Trophoblast cell (in vitro differentiated cells and primary cell): ENCODE measurements at regions not wholly inside any gene's neighbourhood (a gene's known extent, or its start where the extent isn't known, plus 50 kb on each side); places are given as distances from the start of the nearest gene placed in this dataset.

Experiments
- DNase-seq, 2 donors: peaks; one replicate each; pipeline ENCODE4 v3.0.0-alpha.2; 2016
- H2AFZ ChIP-seq: 2 replicates; pipeline ENCODE4 v1.6.1; 2013; ENCODE audit warnings: low read length, moderate library complexity, mild to moderate bottlenecking; ENCODE audit not compliant: insufficient read depth, poor library complexity
- H2AK5ac ChIP-seq: 2 replicates; pipeline ENCODE4 v1.6.1; 2013; ENCODE audit warnings: mild to moderate bottlenecking, low read length
- H2BK120ac ChIP-seq: 2 replicates; pipeline ENCODE4 v1.6.1; 2013; ENCODE audit warnings: low read length, mild to moderate bottlenecking, moderate library complexity; ENCODE audit not compliant: insufficient read depth, poor library complexity
- H2BK12ac ChIP-seq: 2 replicates; pipeline ENCODE4 v1.6.1; 2013; ENCODE audit warnings: mild to moderate bottlenecking, low read length, moderate library complexity
- H2BK5ac ChIP-seq: 2 replicates; pipeline ENCODE4 v1.6.1; 2013; ENCODE audit warnings: low read length, low read depth, moderate library complexity, mild to moderate bottlenecking; ENCODE audit not compliant: poor library complexity
- H3K14ac ChIP-seq: 2 replicates; pipeline ENCODE4 v1.6.1; 2013; ENCODE audit warnings: mild to moderate bottlenecking, low read length
- H3K18ac ChIP-seq: 2 replicates; pipeline ENCODE4 v1.6.1; 2013; ENCODE audit warnings: mild to moderate bottlenecking, low read length
- H3K23ac ChIP-seq: 2 replicates; pipeline ENCODE4 v1.6.1; 2013; ENCODE audit warnings: low read length
- H3K27ac ChIP-seq: 2 replicates; pipeline ENCODE4 v1.5.1; 2013; ENCODE audit warnings: low read depth, mild to moderate bottlenecking, inconsistent platforms, low read length, moderate library complexity
- H3K27me3 ChIP-seq: 2 replicates; pipeline ENCODE4 v1.6.1; 2013; ENCODE audit warnings: inconsistent platforms, mild to moderate bottlenecking, low read length, moderate library complexity; ENCODE audit not compliant: insufficient read depth
- H3K36me3 ChIP-seq, 2 experiments: 1 replicate in 1 of 2; 2 replicates in 1 of 2; pipeline ENCODE4 v1.6.1; 2013; ENCODE audit warnings: low read length in 2 of 2, mild to moderate bottlenecking in 2 of 2, moderate library complexity in 1 of 2; ENCODE audit not compliant: insufficient read depth in 2 of 2, control insufficient read depth in 1 of 2
- H3K4ac ChIP-seq: 2 replicates; pipeline ENCODE4 v1.6.1; 2013; ENCODE audit warnings: low read depth, mild to moderate bottlenecking, low read length, moderate library complexity
- H3K4me1 ChIP-seq, 2 experiments: 1 replicate in 1 of 2; 2 replicates in 1 of 2; pipeline ENCODE4 v1.6.1; 2013; ENCODE audit warnings: low read length in 2 of 2, mild to moderate bottlenecking in 2 of 2, moderate library complexity in 1 of 2; ENCODE audit not compliant: insufficient read depth in 2 of 2, control insufficient read depth in 1 of 2
- H3K4me2 ChIP-seq: 2 replicates; pipeline ENCODE4 v1.6.1; 2013; ENCODE audit warnings: inconsistent platforms, mild to moderate bottlenecking, low read length, moderate library complexity
- H3K4me3 ChIP-seq: 2 replicates; pipeline ENCODE4 v1.5.1; 2013; ENCODE audit warnings: mild to moderate bottlenecking, low read depth, low read length, inconsistent platforms
- H3K79me1 ChIP-seq: one replicate; pipeline ENCODE4 v1.6.1; 2013; ENCODE audit warnings: low read length
- H3K79me2 ChIP-seq: 2 replicates; pipeline ENCODE4 v1.6.1; 2013; ENCODE audit warnings: low read length, mild to moderate bottlenecking; ENCODE audit not compliant: control insufficient read depth, insufficient read depth, poor library complexity
- H3K9ac ChIP-seq: 2 replicates; pipeline ENCODE4 v1.6.1; 2013; ENCODE audit warnings: mild to moderate bottlenecking, low read length
- H3K9me3 ChIP-seq: 2 replicates; pipeline ENCODE4 v1.6.1; 2013; ENCODE audit warnings: low read depth, mild to moderate bottlenecking, control low read depth, inconsistent platforms, low read length; ENCODE audit not compliant: insufficient read depth
- H4K12ac ChIP-seq: 2 replicates; pipeline ENCODE4 v1.6.1; 2013; ENCODE audit warnings: low read depth, mild to moderate bottlenecking, low read length, moderate library complexity
- H4K8ac ChIP-seq: 2 replicates; pipeline ENCODE4 v1.6.1; 2013; ENCODE audit warnings: low read depth, mild to moderate bottlenecking, low read length, moderate library complexity
- H4K91ac ChIP-seq: one replicate; pipeline ENCODE4 v1.6.1; 2013; ENCODE audit warnings: low read depth, mild to moderate bottlenecking, low read length, moderate library complexity
- WGBS: extraction: QIAGEN DNeasy Blood & Tissue Kit; methylation state at CpG from one replicate; pipeline ENCODE4 v1.1.7; 2013; ENCODE audit warnings: missing lambda C conversion rate; ENCODE audit not compliant: insufficient read length, insufficient coverage; ENCODE audit errors: extremely low coverage; 5-methylcytosine and 5-hydroxymethylcytosine counted together

- DNase-seq: no peak
- Histone ChIP-seq H3K27me3 (no peaks in the 10 kb centered on the region), H2AK5ac (no peak overlapping the region), H3K79me2 (no peaks in the 10 kb centered on the region), H4K12ac (no peak overlapping the region), H3K4me1 (no peaks in the 10 kb centered on the region), H3K27ac (no peak overlapping the region), H3K4me3 (no peak overlapping the region), H2AFZ (no peak overlapping the region), H2BK120ac (no peak overlapping the region), H3K4ac (no peak overlapping the region), H4K8ac (no peak overlapping the region), H3K23ac (no peak overlapping the region), H3K14ac (no peak overlapping the region), H2BK5ac (no peak overlapping the region), H3K79me1 (no peaks in the 10 kb centered on the region), H2BK12ac (no peak overlapping the region), H3K4me2 (no peak overlapping the region), H4K91ac (no peak overlapping the region), H3K9me3 (no peaks in the 10 kb centered on the region), H3K36me3 (no peaks in the 10 kb centered on the region), H3K18ac (no peak overlapping the region), H3K9ac (no peak overlapping the region)
- WGBS: no CpG with 5 or more reads among the region's 2 CpGs
Observed at GRCh38 chr2:17318013-17318412, 200.2 kb downstream of the RAD51AP2 start.

GRCh38 chr2:17317439-17317976 lies 200.7 kb downstream of the RAD51AP2 start:
- Histone ChIP-seq H3K9ac (no peak overlapping the region), H3K18ac (no peak overlapping the region), H3K4ac (no peak overlapping the region), H2AFZ (no peak overlapping the region), H3K27ac (no peak overlapping the region), H2BK120ac (no peak overlapping the region), H4K12ac (no peak overlapping the region), H3K27me3 (no peaks in the 10 kb centered on the region), H2BK5ac (no peak overlapping the region), H4K8ac (no peak overlapping the region), H2AK5ac (no peak overlapping the region), H3K9me3 (no peaks in the 10 kb centered on the region), H3K4me2 (no peak overlapping the region), H3K4me3 (no peak overlapping the region), H3K14ac (no peak overlapping the region), H3K23ac (no peak overlapping the region), H3K79me1 (no peaks in the 10 kb centered on the region), H3K4me1 (no peaks in the 10 kb centered on the region), H2BK12ac (no peak overlapping the region), H4K91ac (no peak overlapping the region), H3K36me3 (no peaks in the 10 kb centered on the region), H3K79me2 (no peaks in the 10 kb centered on the region)
- no CpG with 5 or more reads among the region's 5 CpGs for WGBS
- no peak for DNase-seq

GRCh38 chr2:17313261-17313660 lies 205.0 kb downstream of the RAD51AP2 start:
- Histone ChIP-seq H2AK5ac (no peak overlapping the region), H4K12ac (no peak overlapping the region), H3K4ac (no peak overlapping the region), H3K79me2 (no peaks in the 10 kb centered on the region), H3K14ac (no peak overlapping the region), H3K27ac (no peak overlapping the region), H4K8ac (no peak overlapping the region), H3K79me1 (no peaks in the 10 kb centered on the region), H3K4me3 (no peak overlapping the region), H2BK120ac (no peak overlapping the region), H3K27me3 (no peaks in the 10 kb centered on the region), H3K9me3 (no peaks in the 10 kb centered on the region), H3K4me2 (no peak overlapping the region), H3K18ac (no peak overlapping the region), H4K91ac (no peak overlapping the region), H3K36me3 (no peaks in the 10 kb centered on the region), H3K9ac (no peak overlapping the region), H2AFZ (no peak overlapping the region), H2BK12ac (no peak overlapping the region), H2BK5ac (no peak overlapping the region), H3K23ac (no peak overlapping the region), H3K4me1 (no peaks in the 10 kb centered on the region)
- no CpG with 5 or more reads among the region's 4 CpGs for WGBS
- no peak for DNase-seq

- no peaks in the 10 kb centered on the region for H3K79me1 ChIP-seq
- H3K14ac ChIP-seq: no peak overlapping the region
Observed at GRCh38 chr2:17311771-17312511, 206.3 kb downstream of the RAD51AP2 start.

More at GRCh38 chr2:17311771-17312511, 206.3 kb downstream of the RAD51AP2 start:
- Histone ChIP-seq H2BK5ac (no peak overlapping the region), H4K8ac (no peak overlapping the region), H3K4ac (no peak overlapping the region), H3K4me3 (no peak overlapping the region), H3K4me1 (no peaks in the 10 kb centered on the region), H3K9me3 (no peaks in the 10 kb centered on the region), H3K23ac (no peak overlapping the region), H2AFZ (no peak overlapping the region), H3K18ac (no peak overlapping the region), H3K4me2 (no peak overlapping the region), H3K27me3 (no peaks in the 10 kb centered on the region), H4K91ac (no peak overlapping the region), H4K12ac (no peak overlapping the region), H2BK120ac (no peak overlapping the region), H3K79me2 (no peaks in the 10 kb centered on the region), H3K36me3 (no peaks in the 10 kb centered on the region), H3K9ac (no peak overlapping the region), H2AK5ac (no peak overlapping the region), H2BK12ac (no peak overlapping the region), H3K27ac (no peak overlapping the region)
- DNase-seq: no peak
- WGBS: no CpG with 5 or more reads among the region's 1 CpG
